ENCODE measurements at regions not wholly inside any gene's neighbourhood (a gene's known extent, or its start where the extent isn't known, plus 50 kb on each side); places are given as distances from the start of the nearest gene placed in this dataset.

GRCh38 chr6:130749402-130749801, 77.8 kb upstream of the SMLR1 start:
- no peak overlapping the region for H2AFZ ChIP-seq
- no peaks in the 10 kb centered on the region for H3K9me2 ChIP-seq (replicated peaks; ENCODE audit: insufficient read depth)
- H3K4me2 ChIP-seq = no peak overlapping the region
- no peaks in the 10 kb centered on the region for H3K9me3 ChIP-seq (ENCODE audit: low read depth)
- H3K36me3 ChIP-seq (replicated peaks; ENCODE audit: insufficient read depth, low read depth) = no peaks in the 10 kb centered on the region
- H3K27ac ChIP-seq = no peak overlapping the region
- peak; percentile 22 for DNase-seq (ENCODE audit: low spot score)
- H3K4me3 ChIP-seq = no peak overlapping the region
- H4K20me1 ChIP-seq (ENCODE audit: insufficient read depth, poor library complexity, severe bottlenecking) = no peaks in the 10 kb centered on the region
- WGBS (ENCODE audit: low lambda C conversion rate, missing lambda C conversion rate) = 90% methylated on average over 3 of the region's 3 CpGs
- peaks cover 7% of the 10 kb centered on the region for H3K4me1 ChIP-seq (ENCODE audit: insufficient read depth)
- H3K79me2 ChIP-seq = no peaks in the 10 kb centered on the region
- H3K27me3 ChIP-seq = no peaks in the 10 kb centered on the region
- TF ChIP-seq EZH2phosphoT487 (IDR thresholded peaks at IDR 0.05; ENCODE audit: low read depth, severe bottlenecking, unreplicated experiment) = no peak
- TF ChIP-seq CTCF (IDR thresholded peaks at IDR 0.05; ENCODE audit: poor library complexity) = peak; percentile 8

GRCh38 chr6:130752267-130752666, 74.9 kb upstream of the SMLR1 start:
- no peak for TF ChIP-seq CTCF (IDR thresholded peaks at IDR 0.05; ENCODE audit: poor library complexity)
- TF ChIP-seq EZH2 (IDR thresholded peaks at IDR 0.05; ENCODE audit: borderline replicate concordance) = no peak
- no peak for TF ChIP-seq EZH2phosphoT487 (IDR thresholded peaks at IDR 0.05; ENCODE audit: low read depth, severe bottlenecking, unreplicated experiment)
- no peaks in the 10 kb centered on the region for H3K9me3 ChIP-seq (ENCODE audit: low read depth)
- H2AFZ ChIP-seq = no peak overlapping the region
- H3K4me1 ChIP-seq (ENCODE audit: insufficient read depth) = no peaks in the 10 kb centered on the region
- no peak overlapping the region for H3K27ac ChIP-seq
- no peaks in the 10 kb centered on the region for H3K79me2 ChIP-seq
- no peaks in the 10 kb centered on the region for H3K9me2 ChIP-seq (replicated peaks; ENCODE audit: insufficient read depth)
- H4K20me1 ChIP-seq (ENCODE audit: insufficient read depth, poor library complexity, severe bottlenecking) = no peaks in the 10 kb centered on the region
- H3K4me2 ChIP-seq = no peak overlapping the region
- DNase-seq (ENCODE audit: low spot score) = no peak
- no peaks in the 10 kb centered on the region for H3K27me3 ChIP-seq
- H3K36me3 ChIP-seq (replicated peaks; ENCODE audit: insufficient read depth, low read depth) = no peaks in the 10 kb centered on the region
- no peak overlapping the region for H3K4me3 ChIP-seq
- 93% methylated on average over 3 of the region's 3 CpGs for WGBS (ENCODE audit: low lambda C conversion rate, missing lambda C conversion rate)

- no peaks in the 10 kb centered on the region for H3K36me3 ChIP-seq (replicated peaks; ENCODE audit: insufficient read depth, low read depth)
- H2AFZ ChIP-seq = no peak overlapping the region
- no peaks in the 10 kb centered on the region for H3K9me2 ChIP-seq (replicated peaks; ENCODE audit: insufficient read depth)
- 95% methylated on average over 3 of the region's 3 CpGs for WGBS (ENCODE audit: low lambda C conversion rate, missing lambda C conversion rate)
- H3K9me3 ChIP-seq (ENCODE audit: low read depth) = no peaks in the 10 kb centered on the region
- H3K4me3 ChIP-seq = no peak overlapping the region
- no peak overlapping the region for H3K27ac ChIP-seq
- no peaks in the 10 kb centered on the region for H3K79me2 ChIP-seq
- no peaks in the 10 kb centered on the region for H4K20me1 ChIP-seq (ENCODE audit: insufficient read depth, poor library complexity, severe bottlenecking)
- no peaks in the 10 kb centered on the region for H3K27me3 ChIP-seq
- H3K4me2 ChIP-seq = no peak overlapping the region
- DNase-seq (ENCODE audit: low spot score) = no peak
- TF ChIP-seq CTCF (IDR thresholded peaks at IDR 0.05; ENCODE audit: poor library complexity) (no peak), EZH2phosphoT487 (IDR thresholded peaks at IDR 0.05; ENCODE audit: low read depth, severe bottlenecking, unreplicated experiment) (no peak), EZH2 (IDR thresholded peaks at IDR 0.05; ENCODE audit: borderline replicate concordance) (no peak)
- no peaks in the 10 kb centered on the region for H3K4me1 ChIP-seq (ENCODE audit: insufficient read depth)
Measured at GRCh38 chr6:130754786-130755367, 72.3 kb upstream of the SMLR1 start.
